Activated T-cell treated with anti-CD3 and anti-CD28 coated beads for 48 hours (primary cell): ENCODE measurements at regions not wholly inside any gene's neighbourhood (a gene's known extent, or its start where the extent isn't known, plus 50 kb on each side); places are given as distances from the start of the nearest gene placed in this dataset.
"Not testable (repeated sequence)": the region's sequence is repeated elsewhere in the genome, so short reads cannot be mapped to it uniquely, and the experiment has no call there.

ENCODE experiments used
- DNase-seq: peaks from one replicate; pipeline ENCODE4 v3.0.0-alpha.2; 2020; ENCODE audit warnings: low read depth

GRCh38 chr2:175251425-175252041 is 70.0 kb upstream of the ATP5MC3 start:
- DNase-seq, result no peak

DNA sequence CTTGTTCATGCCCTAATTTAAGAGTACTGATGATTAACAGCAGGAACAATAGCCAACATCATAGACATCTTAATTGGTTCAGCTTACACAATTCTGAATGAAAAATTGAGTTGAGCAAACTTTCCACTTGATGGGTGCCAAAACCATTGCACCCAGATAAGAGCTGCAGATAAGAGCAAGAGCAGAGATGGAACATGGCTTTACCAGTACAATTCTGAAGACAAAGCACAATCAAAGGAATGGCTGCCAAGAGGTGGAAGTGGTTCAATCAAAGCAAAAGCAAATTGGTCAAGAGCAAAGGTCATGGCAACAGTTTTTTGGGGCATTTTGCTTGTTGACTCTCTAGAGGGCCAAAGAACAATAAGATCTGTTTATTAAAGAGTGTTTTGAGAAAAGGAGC is 65.6 kb upstream of the ATP5MC3 start:
- DNase-seq, result no peak

GRCh38 chr2:175244697-175245096 is 63.2 kb upstream of the ATP5MC3 start:
- DNase-seq, result no peak

DNA sequence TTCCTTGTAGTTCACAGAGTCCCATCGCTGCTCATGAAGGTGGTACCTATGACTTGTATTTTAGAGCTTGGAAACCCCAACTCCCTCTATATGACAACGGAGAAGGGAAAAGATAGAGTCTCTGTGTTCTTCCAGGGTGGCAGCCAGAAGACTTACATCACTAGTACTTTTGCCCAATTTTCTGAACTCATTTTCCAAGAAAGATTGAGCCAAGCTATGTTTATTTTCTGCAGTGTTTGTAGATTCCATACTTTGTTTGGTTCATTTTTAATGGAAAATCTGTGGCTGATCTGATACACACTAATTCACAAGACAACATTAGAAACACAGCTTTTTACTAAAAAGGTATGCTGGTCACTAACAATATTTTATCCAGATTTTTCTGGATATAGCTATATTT is 60.2 kb upstream of the ATP5MC3 start:
- DNase-seq, result no peak

DNA sequence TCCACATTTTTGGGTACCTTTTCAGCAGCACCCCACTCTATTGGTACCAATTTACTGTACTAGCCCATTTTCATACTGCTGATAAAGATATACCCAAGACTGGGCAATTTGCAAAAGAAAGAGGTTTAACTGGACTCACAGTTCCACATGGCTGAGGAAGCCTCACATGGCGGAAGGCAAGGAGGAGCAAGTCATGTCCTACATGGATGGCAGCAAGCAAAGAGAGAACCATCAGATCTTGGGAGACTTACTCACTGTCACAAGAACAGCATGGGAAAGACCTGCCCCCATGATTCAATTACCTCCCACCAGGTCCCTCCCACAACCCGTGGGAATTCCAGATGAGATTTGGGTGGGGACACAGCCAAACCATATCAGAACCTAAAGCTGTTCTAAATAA is 58.5 kb upstream of the ATP5MC3 start:
- not testable (repeated sequence) for DNase-seq

DNA sequence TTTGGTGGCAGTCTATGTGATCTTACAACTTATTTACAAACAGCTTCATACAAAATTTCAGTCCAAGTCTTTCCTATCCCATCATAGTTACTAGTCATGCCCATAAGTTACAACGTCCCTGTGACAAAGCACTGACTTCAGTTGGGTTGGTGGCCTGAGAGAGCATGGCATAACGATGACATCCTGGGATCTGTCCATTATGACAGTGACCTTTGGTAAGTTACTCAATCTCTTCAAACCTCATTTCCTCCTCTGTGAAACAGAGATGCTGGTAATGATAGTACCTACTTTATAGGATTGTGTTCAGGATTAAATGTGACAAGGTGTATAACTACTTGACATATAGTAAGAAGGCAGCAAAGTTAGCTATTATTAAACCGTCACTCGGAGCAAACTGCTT is 55.4 kb upstream of the ATP5MC3 start:
- DNase-seq, result no peak

GRCh38 chr2:175234650-175235049 is 53.1 kb upstream of the ATP5MC3 start:
- DNase-seq, result no peak

DNA sequence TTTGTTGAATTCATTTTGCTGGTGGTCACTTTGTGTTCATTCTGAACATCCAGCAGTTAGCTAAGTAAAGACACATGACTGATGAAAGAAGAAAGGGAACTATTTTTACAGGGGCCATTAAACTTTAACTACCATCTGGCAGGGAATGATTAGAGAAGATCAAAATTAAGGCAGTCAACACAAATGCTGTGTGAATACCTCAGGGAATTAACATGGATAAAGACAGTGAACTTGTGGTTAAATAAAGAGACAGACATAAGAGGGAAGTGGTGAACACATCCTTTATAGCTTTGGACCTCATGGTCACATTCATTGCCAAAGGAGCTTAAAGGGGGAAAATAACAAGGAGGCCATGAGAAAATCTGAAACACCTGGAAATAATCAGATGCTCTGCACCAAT is 52.6 kb upstream of the ATP5MC3 start:
- DNase-seq, result no peak

DNA sequence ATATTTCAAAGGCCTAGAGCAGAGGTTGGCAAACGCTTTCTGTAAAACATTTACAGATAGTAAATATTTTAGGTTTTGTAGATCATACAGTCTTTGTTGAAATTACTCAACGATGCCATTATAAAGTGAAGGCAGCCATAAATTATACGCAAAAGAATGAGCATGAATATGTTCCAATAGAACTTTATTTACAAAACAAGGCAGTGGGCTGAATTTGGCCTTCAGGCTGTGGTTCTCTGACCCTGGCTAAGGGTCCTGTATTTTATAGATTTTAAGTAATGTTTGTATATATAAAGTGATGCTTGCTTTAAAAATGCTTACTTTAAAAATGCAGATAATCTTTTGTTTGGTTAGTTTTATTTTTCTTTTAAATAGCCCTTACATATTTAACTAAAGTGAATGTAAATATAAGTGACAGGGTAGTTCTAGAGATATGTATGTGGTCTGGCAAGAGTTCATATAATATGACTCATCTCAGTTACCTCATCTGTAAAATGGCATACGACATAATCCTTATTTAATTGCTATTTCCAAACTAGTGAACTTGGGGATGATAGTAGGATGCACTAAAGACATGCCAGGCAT is 51.7 kb upstream of the ATP5MC3 start:
- DNase-seq, result no peak
